HEK293 (cell line): ENCODE measurements at regions not wholly inside any gene's neighbourhood (a gene's known extent, or its start where the extent isn't known, plus 50 kb on each side); places are given as distances from the start of the nearest gene placed in this dataset.
"Not testable (repeated sequence)": the region's sequence is repeated elsewhere in the genome, so short reads cannot be mapped to it uniquely, and the experiment has no call there.

ENCODE experiments used
- CTCF ChIA-PET: fragments of 350-600 bp; formaldehyde crosslinking; extraction: SDS; loops from one replicate; lab custom pipeline; 2021; ENCODE audit warnings: antibody characterized with exemption; lab: Yijun Ruan, JAX
- POLR2A ChIA-PET: fragments of 300-600 bp; formaldehyde crosslinking; extraction: SDS; loops from one replicate; lab custom pipeline; 2020; ENCODE audit warnings: antibody characterized with exemption, inconsistent platforms; lab: Yijun Ruan, JAX
- H3K27ac ChIP-seq: fragments of 200-500 bp; sonication (Bioruptor generic); 2 replicates; pipeline ENCODE4 v1.5.1; 2014; ENCODE audit warnings: low read depth, low read length, control low read depth, inconsistent platforms; ENCODE audit errors: extremely low read depth
- H3K36me3 ChIP-seq, 2 experiments: fragments of 200-500 bp in 1 of 2; sonication (Bioruptor generic) in 1 of 2; 1 replicate in 1 of 2; 2 replicates in 1 of 2; pipeline ENCODE4 v1.5.1; 2014 to 2017; ENCODE audit warnings: inconsistent platforms in 2 of 2, low read length in 2 of 2; ENCODE audit not compliant: control insufficient read depth in 2 of 2, insufficient read depth in 1 of 2
- H3K4me1 ChIP-seq: fragments of 200-500 bp; sonication (Bioruptor generic); 2 replicates; pipeline ENCODE4 v1.5.1; 2014; ENCODE audit warnings: mild to moderate bottlenecking, low read length, inconsistent platforms; ENCODE audit not compliant: control insufficient read depth, insufficient read depth
- H3K4me3 ChIP-seq: 2 replicates; pipeline ENCODE4 v1.5.1; 2011; ENCODE audit warnings: low read depth, mild to moderate bottlenecking, control low read depth, low read length, moderate library complexity
- H3K9me3 ChIP-seq: fragments of 200-500 bp; sonication (Bioruptor generic); 2 replicates; pipeline ENCODE4 v1.5.1; 2014; ENCODE audit warnings: low read depth, low read length, inconsistent platforms; ENCODE audit not compliant: control insufficient read depth, insufficient read depth
- ZBTB8A ChIP-seq: fragments of 450-650 bp; formaldehyde crosslinking; IDR thresholded peaks from 2 replicates; pipeline ENCODE4 v1.5.1; 2016; ENCODE audit warnings: missing biosample characterization, missing genetic modification characterization
- ZNF140 ChIP-seq: fragments of 450-650 bp; formaldehyde crosslinking; IDR thresholded peaks from 2 replicates; pipeline ENCODE4 v1.5.1; 2016; ENCODE audit warnings: missing biosample characterization, missing genetic modification characterization
- ZNF266 ChIP-seq: fragments of 450-650 bp; formaldehyde crosslinking; IDR thresholded peaks from 2 replicates; pipeline ENCODE4 v1.5.1; 2016; ENCODE audit warnings: missing biosample characterization, missing genetic modification characterization, low read depth
- ZNF394 ChIP-seq: fragments of 450-650 bp; formaldehyde crosslinking; IDR thresholded peaks from 2 replicates; pipeline ENCODE4 v1.5.1; 2016; ENCODE audit warnings: missing biosample characterization, missing genetic modification characterization, mild to moderate bottlenecking, moderate library complexity, borderline replicate concordance
- ZNF426 ChIP-seq: fragments of 450-650 bp; formaldehyde crosslinking; IDR thresholded peaks from 2 replicates; pipeline ENCODE4 v1.5.1; 2017; ENCODE audit warnings: missing biosample characterization, missing genetic modification characterization, mild to moderate bottlenecking, inconsistent platforms, moderate library complexity
- ZNF433 ChIP-seq: fragments of 450-650 bp; formaldehyde crosslinking; IDR thresholded peaks from 2 replicates; pipeline ENCODE4 v1.5.1; 2016; ENCODE audit warnings: missing biosample characterization, missing genetic modification characterization, low read depth
- ZNF510 ChIP-seq: fragments of 450-650 bp; formaldehyde crosslinking; IDR thresholded peaks from 2 replicates; pipeline ENCODE4 v1.5.1; 2018; ENCODE audit warnings: mild to moderate bottlenecking, missing genetic modification characterization, missing biosample characterization; ENCODE audit not compliant: insufficient replicate concordance
- ZNF555 ChIP-seq: fragments of 450-650 bp; formaldehyde crosslinking; conservative IDR thresholded peaks from 2 replicates; pipeline ENCODE4 v1.5.1; 2017; ENCODE audit warnings: missing biosample characterization, mild to moderate bottlenecking, missing genetic modification characterization, inconsistent platforms
- ZNF558 ChIP-seq: fragments of 450-650 bp; formaldehyde crosslinking; IDR thresholded peaks from 2 replicates; pipeline ENCODE4 v1.5.1; 2016; ENCODE audit warnings: missing biosample characterization, missing genetic modification characterization
- ZNF623 ChIP-seq: fragments of 450-650 bp; formaldehyde crosslinking; IDR thresholded peaks from 2 replicates; pipeline ENCODE4 v1.5.1; 2016; ENCODE audit warnings: missing biosample characterization, missing genetic modification characterization
- ZNF629 ChIP-seq: fragments of 450-650 bp; formaldehyde crosslinking; IDR thresholded peaks from 2 replicates; pipeline ENCODE4 v1.5.1; 2017; ENCODE audit warnings: missing biosample characterization, missing genetic modification characterization
- ZNF654 ChIP-seq: fragments of 450-650 bp; formaldehyde crosslinking; IDR thresholded peaks from 2 replicates; pipeline ENCODE4 v1.5.1; 2016; ENCODE audit warnings: low read depth, missing biosample characterization, missing genetic modification characterization
- ZXDB ChIP-seq: fragments of 450-650 bp; formaldehyde crosslinking; IDR thresholded peaks from 2 replicates; pipeline ENCODE4 v1.5.1; 2016; ENCODE audit warnings: missing biosample characterization, missing genetic modification characterization
- TF ChIP-seq, protein P1 (sequence below): fragments of 450-650 bp; formaldehyde crosslinking; IDR thresholded peaks from 2 replicates; pipeline ENCODE4 v1.5.1; 2016; ENCODE audit warnings: missing biosample characterization, missing genetic modification characterization, borderline replicate concordance
- TF ChIP-seq, protein P2 (sequence below): fragments of 450-650 bp; formaldehyde crosslinking; conservative IDR thresholded peaks from 2 replicates; pipeline ENCODE4 v1.5.1; 2016; ENCODE audit warnings: low read depth, missing biosample characterization, missing genetic modification characterization
- TF ChIP-seq, protein P3 (sequence below): fragments of 450-650 bp; formaldehyde crosslinking; IDR thresholded peaks from 2 replicates; pipeline ENCODE4 v1.5.1; 2016; ENCODE audit warnings: missing biosample characterization, missing genetic modification characterization
- TF ChIP-seq, protein P4 (sequence below): fragments of 450-650 bp; formaldehyde crosslinking; conservative IDR thresholded peaks from 2 replicates; pipeline ENCODE4 v1.5.1; 2016; ENCODE audit warnings: low read depth, missing biosample characterization, missing genetic modification characterization

DNA sequence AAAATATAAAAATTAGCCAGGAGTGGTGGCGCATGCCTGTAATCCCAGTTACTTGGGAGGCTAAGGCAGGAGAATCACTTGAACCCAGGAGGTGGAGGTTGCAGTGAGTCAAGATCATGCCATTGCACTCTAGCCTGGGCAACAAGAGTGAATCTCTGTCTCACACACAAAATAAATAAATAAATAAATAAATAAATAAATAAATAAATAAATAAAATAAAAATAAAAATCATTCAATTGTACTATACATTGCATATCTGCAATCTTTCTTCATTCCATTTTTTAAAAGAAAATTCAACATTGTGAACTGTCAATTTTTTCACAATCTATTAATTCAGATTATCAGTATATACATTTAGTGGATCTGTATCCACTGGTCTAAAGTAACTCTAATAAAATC, 193.9 kb downstream of the TMEM47 start:
- CTCF ChIA-PET = interaction anchor here (0.7 kb wide), 1 partner anchor 62 kb away, joined by 3 read pairs; no protein-coding TSS in a partner anchor
- TF ChIP-seq ZNF510 = peak; percentile 22
- peak; percentile 34; the same call in 1 of the 2 replicates for TF ChIP-seq ZNF433 (tag by site-specific recombination)
- peak; percentile 34; the same call in 1 of the 2 replicates for TF ChIP-seq ZNF140
- TF ChIP-seq ZNF654 (tag by site-specific recombination) = 0 out of 2 replicates have a peak, but pooled peaks have one; percentile 10
- TF ChIP-seq, protein P1, sequence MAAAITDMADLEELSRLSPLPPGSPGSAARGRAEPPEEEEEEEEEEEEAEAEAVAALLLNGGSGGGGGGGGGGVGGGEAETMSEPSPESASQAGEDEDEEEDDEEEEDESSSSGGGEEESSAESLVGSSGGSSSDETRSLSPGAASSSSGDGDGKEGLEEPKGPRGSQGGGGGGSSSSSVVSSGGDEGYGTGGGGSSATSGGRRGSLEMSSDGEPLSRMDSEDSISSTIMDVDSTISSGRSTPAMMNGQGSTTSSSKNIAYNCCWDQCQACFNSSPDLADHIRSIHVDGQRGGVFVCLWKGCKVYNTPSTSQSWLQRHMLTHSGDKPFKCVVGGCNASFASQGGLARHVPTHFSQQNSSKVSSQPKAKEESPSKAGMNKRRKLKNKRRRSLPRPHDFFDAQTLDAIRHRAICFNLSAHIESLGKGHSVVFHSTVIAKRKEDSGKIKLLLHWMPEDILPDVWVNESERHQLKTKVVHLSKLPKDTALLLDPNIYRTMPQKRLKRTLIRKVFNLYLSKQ (tag by site-specific recombination) = peak; percentile 68; the same call in 1 of the 2 replicates
- peak; percentile 24; the same call in 1 of the 2 replicates for TF ChIP-seq ZNF629
- peak; percentile 52 for TF ChIP-seq ZNF623 (tag by site-specific recombination)
- TF ChIP-seq, protein P2, sequence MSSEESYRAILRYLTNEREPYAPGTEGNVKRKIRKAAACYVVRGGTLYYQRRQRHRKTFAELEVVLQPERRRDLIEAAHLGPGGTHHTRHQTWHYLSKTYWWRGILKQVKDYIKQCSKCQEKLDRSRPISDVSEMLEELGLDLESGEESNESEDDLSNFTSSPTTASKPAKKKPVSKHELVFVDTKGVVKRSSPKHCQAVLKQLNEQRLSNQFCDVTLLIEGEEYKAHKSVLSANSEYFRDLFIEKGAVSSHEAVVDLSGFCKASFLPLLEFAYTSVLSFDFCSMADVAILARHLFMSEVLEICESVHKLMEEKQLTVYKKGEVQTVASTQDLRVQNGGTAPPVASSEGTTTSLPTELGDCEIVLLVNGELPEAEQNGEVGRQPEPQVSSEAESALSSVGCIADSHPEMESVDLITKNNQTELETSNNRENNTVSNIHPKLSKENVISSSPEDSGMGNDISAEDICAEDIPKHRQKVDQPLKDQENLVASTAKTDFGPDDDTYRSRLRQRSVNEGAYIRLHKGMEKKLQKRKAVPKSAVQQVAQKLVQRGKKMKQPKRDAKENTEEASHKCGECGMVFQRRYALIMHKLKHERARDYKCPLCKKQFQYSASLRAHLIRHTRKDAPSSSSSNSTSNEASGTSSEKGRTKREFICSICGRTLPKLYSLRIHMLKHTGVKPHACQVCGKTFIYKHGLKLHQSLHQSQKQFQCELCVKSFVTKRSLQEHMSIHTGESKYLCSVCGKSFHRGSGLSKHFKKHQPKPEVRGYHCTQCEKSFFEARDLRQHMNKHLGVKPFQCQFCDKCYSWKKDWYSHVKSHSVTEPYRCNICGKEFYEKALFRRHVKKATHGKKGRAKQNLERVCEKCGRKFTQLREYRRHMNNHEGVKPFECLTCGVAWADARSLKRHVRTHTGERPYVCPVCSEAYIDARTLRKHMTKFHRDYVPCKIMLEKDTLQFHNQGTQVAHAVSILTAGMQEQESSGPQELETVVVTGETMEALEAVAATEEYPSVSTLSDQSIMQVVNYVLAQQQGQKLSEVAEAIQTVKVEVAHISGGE = peak; percentile 74
- peak; percentile 77 for TF ChIP-seq ZNF555 (tag by site-specific recombination)
- TF ChIP-seq ZNF426 (tag by site-specific recombination) = peak; percentile 83
- peak; percentile 70 for TF ChIP-seq ZBTB8A (tag by site-specific recombination)
- TF ChIP-seq, protein P3, sequence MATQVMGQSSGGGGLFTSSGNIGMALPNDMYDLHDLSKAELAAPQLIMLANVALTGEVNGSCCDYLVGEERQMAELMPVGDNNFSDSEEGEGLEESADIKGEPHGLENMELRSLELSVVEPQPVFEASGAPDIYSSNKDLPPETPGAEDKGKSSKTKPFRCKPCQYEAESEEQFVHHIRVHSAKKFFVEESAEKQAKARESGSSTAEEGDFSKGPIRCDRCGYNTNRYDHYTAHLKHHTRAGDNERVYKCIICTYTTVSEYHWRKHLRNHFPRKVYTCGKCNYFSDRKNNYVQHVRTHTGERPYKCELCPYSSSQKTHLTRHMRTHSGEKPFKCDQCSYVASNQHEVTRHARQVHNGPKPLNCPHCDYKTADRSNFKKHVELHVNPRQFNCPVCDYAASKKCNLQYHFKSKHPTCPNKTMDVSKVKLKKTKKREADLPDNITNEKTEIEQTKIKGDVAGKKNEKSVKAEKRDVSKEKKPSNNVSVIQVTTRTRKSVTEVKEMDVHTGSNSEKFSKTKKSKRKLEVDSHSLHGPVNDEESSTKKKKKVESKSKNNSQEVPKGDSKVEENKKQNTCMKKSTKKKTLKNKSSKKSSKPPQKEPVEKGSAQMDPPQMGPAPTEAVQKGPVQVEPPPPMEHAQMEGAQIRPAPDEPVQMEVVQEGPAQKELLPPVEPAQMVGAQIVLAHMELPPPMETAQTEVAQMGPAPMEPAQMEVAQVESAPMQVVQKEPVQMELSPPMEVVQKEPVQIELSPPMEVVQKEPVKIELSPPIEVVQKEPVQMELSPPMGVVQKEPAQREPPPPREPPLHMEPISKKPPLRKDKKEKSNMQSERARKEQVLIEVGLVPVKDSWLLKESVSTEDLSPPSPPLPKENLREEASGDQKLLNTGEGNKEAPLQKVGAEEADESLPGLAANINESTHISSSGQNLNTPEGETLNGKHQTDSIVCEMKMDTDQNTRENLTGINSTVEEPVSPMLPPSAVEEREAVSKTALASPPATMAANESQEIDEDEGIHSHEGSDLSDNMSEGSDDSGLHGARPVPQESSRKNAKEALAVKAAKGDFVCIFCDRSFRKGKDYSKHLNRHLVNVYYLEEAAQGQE (tag by site-specific recombination) = 0 out of 2 replicates have a peak, but pooled peaks have one; percentile 24
- TF ChIP-seq ZXDB (tag by site-specific recombination) = 0 out of 2 replicates have a peak, but pooled peaks have one; percentile 47
- 0 out of 2 replicates have a peak, but pooled peaks have one; percentile 15 for TF ChIP-seq ZNF266 (tag by site-specific recombination)
- TF ChIP-seq, protein P4, sequence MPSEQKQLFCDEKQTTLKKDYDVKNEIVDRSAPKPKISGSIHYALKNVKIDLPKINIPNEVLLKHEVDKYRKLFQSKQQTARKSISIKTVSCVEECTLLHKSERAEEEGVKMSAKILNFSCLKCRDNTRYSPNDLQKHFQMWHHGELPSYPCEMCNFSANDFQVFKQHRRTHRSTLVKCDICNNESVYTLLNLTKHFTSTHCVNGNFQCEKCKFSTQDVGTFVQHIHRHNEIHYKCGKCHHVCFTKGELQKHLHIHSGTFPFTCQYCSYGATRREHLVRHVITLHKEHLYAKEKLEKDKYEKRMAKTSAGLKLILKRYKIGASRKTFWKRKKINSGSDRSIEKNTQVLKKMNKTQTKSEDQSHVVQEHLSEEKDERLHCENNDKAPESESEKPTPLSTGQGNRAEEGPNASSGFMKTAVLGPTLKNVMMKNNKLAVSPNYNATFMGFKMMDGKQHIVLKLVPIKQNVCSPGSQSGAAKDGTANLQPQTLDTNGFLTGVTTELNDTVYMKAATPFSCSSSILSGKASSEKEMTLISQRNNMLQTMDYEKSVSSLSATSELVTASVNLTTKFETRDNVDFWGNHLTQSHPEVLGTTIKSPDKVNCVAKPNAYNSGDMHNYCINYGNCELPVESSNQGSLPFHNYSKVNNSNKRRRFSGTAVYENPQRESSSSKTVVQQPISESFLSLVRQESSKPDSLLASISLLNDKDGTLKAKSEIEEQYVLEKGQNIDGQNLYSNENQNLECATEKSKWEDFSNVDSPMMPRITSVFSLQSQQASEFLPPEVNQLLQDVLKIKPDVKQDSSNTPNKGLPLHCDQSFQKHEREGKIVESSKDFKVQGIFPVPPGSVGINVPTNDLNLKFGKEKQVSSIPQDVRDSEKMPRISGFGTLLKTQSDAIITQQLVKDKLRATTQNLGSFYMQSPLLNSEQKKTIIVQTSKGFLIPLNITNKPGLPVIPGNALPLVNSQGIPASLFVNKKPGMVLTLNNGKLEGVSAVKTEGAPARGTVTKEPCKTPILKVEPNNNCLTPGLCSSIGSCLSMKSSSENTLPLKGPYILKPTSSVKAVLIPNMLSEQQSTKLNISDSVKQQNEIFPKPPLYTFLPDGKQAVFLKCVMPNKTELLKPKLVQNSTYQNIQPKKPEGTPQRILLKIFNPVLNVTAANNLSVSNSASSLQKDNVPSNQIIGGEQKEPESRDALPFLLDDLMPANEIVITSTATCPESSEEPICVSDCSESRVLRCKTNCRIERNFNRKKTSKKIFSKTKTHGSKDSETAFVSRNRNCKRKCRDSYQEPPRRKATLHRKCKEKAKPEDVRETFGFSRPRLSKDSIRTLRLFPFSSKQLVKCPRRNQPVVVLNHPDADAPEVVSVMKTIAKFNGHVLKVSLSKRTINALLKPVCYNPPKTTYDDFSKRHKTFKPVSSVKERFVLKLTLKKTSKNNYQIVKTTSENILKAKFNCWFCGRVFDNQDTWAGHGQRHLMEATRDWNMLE (tag by site-specific recombination) = peak; percentile 64; the same call in 1 of the 2 replicates
- 0 out of 2 replicates have a peak, but pooled peaks have one; percentile 17 for TF ChIP-seq ZNF558 (tag by site-specific recombination)
- peak; percentile 84 for TF ChIP-seq ZNF394 (tag by site-specific recombination)
- TF ChIP-seq, all 188 proteins: peak for 17; not testable (repeated sequence) for 171
- H3K9me3 ChIP-seq, POLR2A ChIA-PET, H3K4me3 ChIP-seq, H3K27ac ChIP-seq, H3K4me1 ChIP-seq, H3K36me3 ChIP-seq: not testable (repeated sequence)

DNA sequence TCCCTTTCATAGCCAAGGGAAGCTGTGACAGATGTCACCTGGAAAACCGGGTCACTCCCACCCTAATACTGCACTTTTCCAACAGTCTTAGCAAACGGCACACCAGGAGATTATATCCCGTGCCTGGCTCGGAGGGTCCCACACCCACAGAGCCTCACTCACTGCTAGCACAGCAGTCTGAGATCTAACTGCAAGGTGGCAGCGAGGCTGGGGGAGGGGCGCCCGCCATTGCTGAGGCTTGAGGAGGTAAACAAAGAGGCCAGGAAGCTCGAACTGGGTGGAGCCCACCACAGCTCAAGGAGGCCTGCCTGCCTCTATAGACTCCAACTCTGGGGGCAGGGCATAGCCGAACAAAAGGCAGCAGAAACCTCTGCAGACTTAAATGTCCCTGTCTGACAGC, 199.2 kb downstream of the TMEM47 start:
- CTCF ChIA-PET, H3K36me3 ChIP-seq, H3K9me3 ChIP-seq, H3K27ac ChIP-seq, H3K4me1 ChIP-seq, H3K4me3 ChIP-seq, POLR2A ChIA-PET: not testable (repeated sequence)
